HepG2 (cell line): ENCODE measurements at regions not wholly inside any gene's neighbourhood (a gene's known extent, or its start where the extent isn't known, plus 50 kb on each side); places are given as distances from the start of the nearest gene placed in this dataset.

ENCODE experiments used
- ATAC-seq: fragments of 200-7000 bp; cut with Tn5 transposase; 3 replicates; pipeline ENCODE4 v1.9.1; 2020; ENCODE audit warnings: mild to moderate bottlenecking, moderate library complexity
- BruUV-seq: library from RNA; stranded (reverse); fragments of 400-500 nt; replicated peaks from 2 replicates; lab custom pipeline; 2021; lab: Mats Ljungman, UMichigan
- CTCF ChIA-PET: fragments of 300-600 bp; formaldehyde crosslinking; extraction: SDS; loops from one replicate; lab custom pipeline; 2021; ENCODE audit warnings: low total read pairs, inconsistent platforms, low intra/inter-chr PET ratio; lab: Yijun Ruan, JAX
- POLR2A ChIA-PET: fragments of 350-600 bp; sonication (Branson Sonifier 250); formaldehyde crosslinking; loops from one replicate; lab custom pipeline; 2020; ENCODE audit warnings: antibody characterized with exemption, inconsistent platforms; lab: Yijun Ruan, JAX
- DNase-seq: peaks from one replicate; pipeline ENCODE4 v3.0.0-alpha.2; 2015; ENCODE audit warnings: low spot score
- FAIRE-seq: peaks from 3 replicates; lab custom pipeline; 2011; peaks lifted over from hg19 to GRCh38; lab: Jason Lieb, UNC
- H2AFZ ChIP-seq: one replicate; pipeline ENCODE4 v1.6.1; 2011; ENCODE audit warnings: low read length, inconsistent platforms
- H3K27ac ChIP-seq: fragments of 300-600 bp; 3 replicates; pipeline ENCODE4 v1.8.0; 2011; ENCODE audit warnings: mixed run types, mild to moderate bottlenecking, mixed read lengths, low read length, inconsistent platforms; ENCODE audit not compliant: insufficient read depth; ENCODE audit errors: extremely low read length
- H3K27me3 ChIP-seq, 2 experiments: fragments of 200-600 bp in 1 of 2; 2 replicates in 1 of 2; 3 replicates in 1 of 2; pipeline versions ENCODE4 v1.6.0 to v1.8.0; 2011; ENCODE audit warnings: low read length in 2 of 2, mild to moderate bottlenecking in 2 of 2, moderate library complexity in 2 of 2, inconsistent platforms in 1 of 2; ENCODE audit not compliant: insufficient read depth in 2 of 2, control insufficient read depth in 1 of 2
- H3K36me3 ChIP-seq, 2 experiments: fragments of 200-600 bp in 1 of 2; replicated peaks in 1 of 2; 2 replicates in 1 of 2; 3 replicates in 1 of 2; pipeline versions ENCODE4 v1.5.1 to v1.8.0; 2011; ENCODE audit warnings: low read length in 2 of 2, inconsistent platforms in 1 of 2; ENCODE audit not compliant: insufficient read depth in 2 of 2, control insufficient read depth in 1 of 2
- H3K4me1 ChIP-seq: 2 replicates; pipeline ENCODE4 v1.5.1; 2012; ENCODE audit warnings: low read length, inconsistent platforms; ENCODE audit not compliant: insufficient read depth
- H3K4me2 ChIP-seq: 2 replicates; pipeline ENCODE4 v1.6.0; 2011; ENCODE audit warnings: low read depth, low read length, inconsistent platforms
- H3K4me3 ChIP-seq, 3 experiments: fragments of 200-600 bp in 1 of 3; sonication (generic), shearing (Covaris generic) in 1 of 3; replicated peaks in 1 of 3; 2 replicates each; pipeline ENCODE4 v1.5.1; 2011 to 2016; ENCODE audit warnings: low read length in 3 of 3, inconsistent platforms in 2 of 3, low read depth in 2 of 3, mild to moderate bottlenecking in 2 of 3, control low read depth in 1 of 3, mixed read lengths in 1 of 3; ENCODE audit not compliant: insufficient read depth in 1 of 3
- H3K79me2 ChIP-seq: one replicate; pipeline ENCODE4 v1.6.1; 2011; ENCODE audit warnings: low read length, inconsistent platforms; ENCODE audit not compliant: insufficient read depth
- H3K9ac ChIP-seq: 2 replicates; pipeline ENCODE4 v1.6.0; 2011; ENCODE audit warnings: mild to moderate bottlenecking, low read depth, low read length, inconsistent platforms; ENCODE audit not compliant: insufficient read depth
- H3K9me3 ChIP-seq: 2 replicates; pipeline ENCODE4 v1.5.1; 2012; ENCODE audit warnings: mild to moderate bottlenecking, low read length
- H4K20me1 ChIP-seq: 2 replicates; pipeline ENCODE4 v1.6.0; 2011; ENCODE audit warnings: inconsistent platforms, mild to moderate bottlenecking, low read length, moderate library complexity; ENCODE audit not compliant: insufficient read depth
- LCORL ChIP-seq, 2 experiments: fragments of 450-650 bp in 1 of 2; sonication (generic) in 1 of 2; formaldehyde crosslinking in 1 of 2; IDR thresholded peaks; 2 replicates each; pipeline versions ENCODE4 v1.5.0 to v1.6.1; 2017 to 2020; ENCODE audit warnings: antibody characterized with exemption in 1 of 2, missing genetic modification reagents in 1 of 2
- PHF8 ChIP-seq: sonication (generic); formaldehyde crosslinking; IDR thresholded peaks from 2 replicates; pipeline ENCODE4 v1.5.0; 2020; ENCODE audit warnings: missing genetic modification reagents
- RCOR2 ChIP-seq: IDR thresholded peaks from 2 replicates; pipeline ENCODE4 v1.6.1; 2016; ENCODE audit warnings: missing biosample characterization, missing genetic modification reagents
- TBX3 ChIP-seq: fragments of 450-650 bp; IDR thresholded peaks from 2 replicates; pipeline ENCODE4 v1.6.1; 2017; ENCODE audit warnings: antibody characterized with exemption, mild to moderate bottlenecking, inconsistent platforms, borderline replicate concordance
- ZFX ChIP-seq: sonication (generic); formaldehyde crosslinking; IDR thresholded peaks from 2 replicates; pipeline ENCODE4 v1.4.0; 2020; ENCODE audit warnings: mild to moderate bottlenecking, low read depth, missing genetic modification reagents, moderate library complexity
- ZKSCAN5 ChIP-seq: sonication (generic); formaldehyde crosslinking; IDR thresholded peaks from 2 replicates; pipeline ENCODE4 v1.5.1; 2020; ENCODE audit warnings: mild to moderate bottlenecking, missing genetic modification reagents
- ZNF260 ChIP-seq: sonication (generic); formaldehyde crosslinking; IDR thresholded peaks from 2 replicates; pipeline ENCODE4 v1.4.0; 2020; ENCODE audit warnings: missing genetic modification reagents, low read depth, mild to moderate bottlenecking, borderline replicate concordance
- ZNF562 ChIP-seq: sonication (generic); formaldehyde crosslinking; IDR thresholded peaks from 2 replicates; pipeline ENCODE4 v1.8.0; 2022; ENCODE audit warnings: missing genetic modification reagents, borderline replicate concordance
- ZZZ3 ChIP-seq: sonication (generic); formaldehyde crosslinking; IDR thresholded peaks from 2 replicates; pipeline ENCODE4 v1.4.0; 2020; ENCODE audit warnings: missing genetic modification reagents, mild to moderate bottlenecking, borderline replicate concordance
- WGBS: methylation state at CpG from one replicate; pipeline ENCODE4 v1.1.6; 2017; ENCODE audit warnings: low lambda C conversion rate; 5-methylcytosine and 5-hydroxymethylcytosine counted together
- in situ Hi-C: cut with HindIII; loops from 2 replicates; pipeline ENCODE4 v1.10.0; 2017; ENCODE audit warnings: low pct_unique_long_range_greater_than_20kb; ENCODE audit not compliant: extremely low pct_ligation_motif_present
- intact Hi-C: fragments of 100-400 bp; cut with micrococcal nuclease; formaldehyde crosslinking; loops from one replicate; pipeline ENCODE4 v1.10.0; 2022; ENCODE audit not compliant: unreplicated experiment
- TF ChIP-seq, protein P1 (sequence below): sonication (generic); formaldehyde crosslinking; IDR thresholded peaks from 2 replicates; pipeline ENCODE4 v1.9.0; 2021; ENCODE audit warnings: missing genetic modification reagents, mild to moderate bottlenecking, borderline replicate concordance
- TF ChIP-seq, protein P2 (sequence below): sonication (generic); formaldehyde crosslinking; IDR thresholded peaks from 2 replicates; pipeline ENCODE4 v1.4.0; 2020; ENCODE audit warnings: missing genetic modification reagents, mild to moderate bottlenecking, borderline replicate concordance
- TF ChIP-seq, protein P3 (sequence below): fragments of 450-650 bp; IDR thresholded peaks from 2 replicates; pipeline ENCODE4 v1.6.1; 2016

DNA sequence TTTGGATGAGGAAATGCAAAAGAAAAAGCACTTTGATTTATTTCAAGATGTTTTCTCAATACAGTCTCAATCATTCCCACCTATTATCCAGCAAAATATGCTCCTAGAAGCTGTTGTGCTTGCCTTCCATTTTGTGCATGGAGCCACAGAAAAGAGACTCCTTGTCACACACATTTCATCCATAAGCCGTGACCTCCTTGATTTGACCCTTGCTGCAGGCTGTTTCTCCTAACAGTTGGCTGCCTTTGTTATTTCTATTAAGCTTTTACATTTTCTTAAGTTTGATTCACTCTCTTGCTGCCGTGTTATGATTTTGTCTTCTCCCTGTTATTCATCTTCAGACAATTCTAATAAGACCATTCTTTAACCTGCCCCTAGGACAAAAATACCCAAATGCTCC lies 124.2 kb upstream of the PLAAT1 start:
- in situ Hi-C loops = no loop called here
- no peaks in the 10 kb centered on the region for H3K4me1 ChIP-seq
- DNase-seq = no peak
- no TSS peak for BruUV-seq
- ATAC-seq = no peak
- intact Hi-C loops = no loop called here
- CTCF ChIA-PET = no interaction called here
- no peaks in the 10 kb centered on the region for H3K36me3 ChIP-seq
- 0% methylated on average over 2 of the region's 2 CpGs for WGBS
- H3K9me3 ChIP-seq = no peaks in the 10 kb centered on the region
- TF ChIP-seq ZFX (CRISPR knock-in tag) (no peak), RCOR2 (CRISPR knock-in tag) (no peak), PHF8 (no peak), ZZZ3 (CRISPR knock-in tag) (no peak)
- TF ChIP-seq, protein P1, sequence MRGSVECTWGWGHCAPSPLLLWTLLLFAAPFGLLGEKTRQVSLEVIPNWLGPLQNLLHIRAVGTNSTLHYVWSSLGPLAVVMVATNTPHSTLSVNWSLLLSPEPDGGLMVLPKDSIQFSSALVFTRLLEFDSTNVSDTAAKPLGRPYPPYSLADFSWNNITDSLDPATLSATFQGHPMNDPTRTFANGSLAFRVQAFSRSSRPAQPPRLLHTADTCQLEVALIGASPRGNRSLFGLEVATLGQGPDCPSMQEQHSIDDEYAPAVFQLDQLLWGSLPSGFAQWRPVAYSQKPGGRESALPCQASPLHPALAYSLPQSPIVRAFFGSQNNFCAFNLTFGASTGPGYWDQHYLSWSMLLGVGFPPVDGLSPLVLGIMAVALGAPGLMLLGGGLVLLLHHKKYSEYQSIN = no peak
- POLR2A ChIA-PET = no interaction called here
- no peak overlapping the region for H3K4me2 ChIP-seq
- H4K20me1 ChIP-seq = no peaks in the 10 kb centered on the region
- no peak for FAIRE-seq
- H3K4me3 ChIP-seq = no peak overlapping the region
- no peaks in the 10 kb centered on the region for H3K79me2 ChIP-seq
- H3K9ac ChIP-seq = no peak overlapping the region
- H3K27ac ChIP-seq = no peak overlapping the region
- peaks cover 0 to 3% of the 10 kb centered on the region in 2 experiments; a peak in 1 of 5 replicates for H3K27me3 ChIP-seq
- H2AFZ ChIP-seq = no peak overlapping the region

DNA sequence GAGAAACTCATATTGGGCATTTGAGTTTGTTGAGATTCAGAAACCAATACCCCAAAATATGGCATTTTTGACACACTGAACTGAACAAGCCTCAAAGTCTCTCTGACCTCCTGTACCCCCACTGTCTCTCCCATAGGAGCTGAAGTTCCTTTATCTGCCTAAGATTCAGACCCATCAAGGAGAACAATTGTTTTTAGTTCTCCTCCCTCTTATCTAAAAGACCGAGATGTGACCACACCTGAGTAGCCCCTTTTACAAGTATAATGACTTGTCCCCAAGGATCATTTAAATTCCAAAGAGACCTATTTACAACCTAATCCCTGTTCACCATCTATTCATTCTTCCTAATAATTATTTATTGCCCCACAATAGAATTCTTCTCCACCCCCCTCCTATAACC lies 122.1 kb upstream of the PLAAT1 start:
- BruUV-seq = no TSS peak
- 8% methylated on average over 1 of the region's 1 CpG for WGBS
- DNase-seq (no peak), ATAC-seq (no peak), FAIRE-seq (no peak)
- Histone ChIP-seq H3K4me2 (no peak overlapping the region), H3K36me3 (no peaks in the 10 kb centered on the region), H2AFZ (no peak overlapping the region), H3K27me3 (peaks cover 0 to 12% of the 10 kb centered on the region in 2 experiments; a peak in 1 of 5 replicates), H3K79me2 (no peaks in the 10 kb centered on the region), H3K9me3 (no peaks in the 10 kb centered on the region), H3K4me1 (no peaks in the 10 kb centered on the region), H4K20me1 (no peaks in the 10 kb centered on the region), H3K27ac (no peak overlapping the region), H3K4me3 (no peak overlapping the region), H3K9ac (no peak overlapping the region)
- TF ChIP-seq, protein P2, sequence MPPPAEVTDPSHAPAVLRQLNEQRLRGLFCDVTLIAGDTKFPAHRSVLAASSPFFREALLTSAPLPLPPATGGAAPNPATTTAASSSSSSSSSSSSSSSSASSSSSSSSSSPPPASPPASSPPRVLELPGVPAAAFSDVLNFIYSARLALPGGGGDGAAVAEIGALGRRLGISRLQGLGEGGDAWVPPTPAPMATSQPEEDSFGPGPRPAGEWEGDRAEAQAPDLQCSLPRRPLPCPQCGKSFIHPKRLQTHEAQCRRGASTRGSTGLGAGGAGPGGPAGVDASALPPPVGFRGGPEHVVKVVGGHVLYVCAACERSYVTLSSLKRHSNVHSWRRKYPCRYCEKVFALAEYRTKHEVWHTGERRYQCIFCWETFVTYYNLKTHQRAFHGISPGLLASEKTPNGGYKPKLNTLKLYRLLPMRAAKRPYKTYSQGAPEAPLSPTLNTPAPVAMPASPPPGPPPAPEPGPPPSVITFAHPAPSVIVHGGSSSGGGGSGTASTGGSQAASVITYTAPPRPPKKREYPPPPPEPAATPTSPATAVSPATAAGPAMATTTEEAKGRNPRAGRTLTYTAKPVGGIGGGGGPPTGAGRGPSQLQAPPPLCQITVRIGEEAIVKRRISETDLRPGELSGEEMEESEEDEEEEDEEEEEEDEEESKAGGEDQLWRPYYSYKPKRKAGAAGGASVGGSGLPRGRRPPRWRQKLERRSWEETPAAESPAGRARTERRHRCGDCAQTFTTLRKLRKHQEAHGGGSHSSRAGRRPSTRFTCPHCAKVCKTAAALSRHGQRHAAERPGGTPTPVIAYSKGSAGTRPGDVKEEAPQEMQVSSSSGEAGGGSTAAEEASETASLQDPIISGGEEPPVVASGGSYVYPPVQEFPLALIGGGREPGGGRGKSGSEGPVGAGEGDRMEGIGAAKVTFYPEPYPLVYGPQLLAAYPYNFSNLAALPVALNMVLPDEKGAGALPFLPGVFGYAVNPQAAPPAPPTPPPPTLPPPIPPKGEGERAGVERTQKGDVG (CRISPR knock-in tag) = no peak
- no peak for TF ChIP-seq ZNF260
- TF ChIP-seq ZKSCAN5 = no peak
- TF ChIP-seq, protein P3, sequence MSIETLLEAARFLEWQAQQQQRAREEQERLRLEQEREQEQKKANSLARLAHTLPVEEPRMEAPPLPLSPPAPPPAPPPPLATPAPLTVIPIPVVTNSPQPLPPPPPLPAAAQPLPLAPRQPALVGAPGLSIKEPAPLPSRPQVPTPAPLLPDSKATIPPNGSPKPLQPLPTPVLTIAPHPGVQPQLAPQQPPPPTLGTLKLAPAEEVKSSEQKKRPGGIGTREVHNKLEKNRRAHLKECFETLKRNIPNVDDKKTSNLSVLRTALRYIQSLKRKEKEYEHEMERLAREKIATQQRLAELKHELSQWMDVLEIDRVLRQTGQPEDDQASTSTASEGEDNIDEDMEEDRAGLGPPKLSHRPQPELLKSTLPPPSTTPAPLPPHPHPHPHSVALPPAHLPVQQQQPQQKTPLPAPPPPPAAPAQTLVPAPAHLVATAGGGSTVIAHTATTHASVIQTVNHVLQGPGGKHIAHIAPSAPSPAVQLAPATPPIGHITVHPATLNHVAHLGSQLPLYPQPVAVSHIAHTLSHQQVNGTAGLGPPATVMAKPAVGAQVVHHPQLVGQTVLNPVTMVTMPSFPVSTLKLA = no peak
- no peak for TF ChIP-seq ZNF562
- TF ChIP-seq LCORL (IDR thresholded peaks at IDR 0.05) = no peak
- TF ChIP-seq LCORL (CRISPR knock-in tag; IDR thresholded peaks at IDR 0.05) = no peak
- TF ChIP-seq TBX3 = no peak
- ChIA-PET CTCF (no interaction called here), POLR2A (no interaction called here)
- in situ Hi-C loops = no loop called here
- intact Hi-C loops = no loop called here
